K562 (cell line): ENCODE measurements at regions not wholly inside any gene's neighbourhood (a gene's known extent, or its start where the extent isn't known, plus 50 kb on each side); places are given as distances from the start of the nearest gene placed in this dataset.
"Not testable (repeated sequence)": the region's sequence is repeated elsewhere in the genome, so short reads cannot be mapped to it uniquely, and the experiment has no call there.

Experiments used
- ATAC-seq: fragments of 200-7000 bp; cut with Tn5 transposase; 3 replicates; pipeline ENCODE4 v1.9.1; 2020; ENCODE audit warnings: moderate library complexity
- BruUV-seq: library from RNA; stranded (reverse); fragments of 400-500 nt; replicated peaks from 2 replicates; lab custom pipeline; 2021; lab: Mats Ljungman, UMichigan
- CTCF ChIA-PET: fragments of 300-600 bp; formaldehyde crosslinking; extraction: SDS; loops from one replicate; lab custom pipeline; 2021; ENCODE audit warnings: low intra/inter-chr PET ratio; lab: Yijun Ruan, JAX
- POLR2A ChIA-PET: fragments of 300-600, 350-650 bp; sonication (Branson Sonifier 250); formaldehyde crosslinking; extraction: SDS; loops from one replicate; lab custom pipeline; 2021; ENCODE audit warnings: antibody characterized with exemption, inconsistent platforms; lab: Yijun Ruan, JAX
- DNase-seq, 4 experiments: peaks; one replicate each; pipeline versions ENCODE4 v3.0.0 to v3.0.0-alpha.2; 2011 to 2018; ENCODE audit warnings: low spot score in 3 of 4, mixed read lengths in 3 of 4; ENCODE audit errors: extremely low read depth in 1 of 4
- FAIRE-seq: peaks from 2 replicates; lab custom pipeline; 2011; peaks lifted over from hg19 to GRCh38; lab: Jason Lieb, UNC
- H2AFZ ChIP-seq: 2 replicates; pipeline ENCODE4 v1.6.0; 2011; ENCODE audit warnings: low read depth, low read length, control low read depth, inconsistent platforms
- H3K27ac ChIP-seq: fragments of 200-600 bp; 3 replicates; pipeline ENCODE4 v1.8.0; 2011; ENCODE audit warnings: low read depth, mild to moderate bottlenecking, control low read depth, inconsistent platforms, low read length, moderate library complexity, mixed read lengths; ENCODE audit errors: extremely low read depth
- H3K27me3 ChIP-seq, 2 experiments: fragments of 300-600 bp in 1 of 2; 2 replicates in 1 of 2; 3 replicates in 1 of 2; pipeline versions ENCODE4 v1.6.0 to v1.8.0; 2011; ENCODE audit warnings: inconsistent platforms in 2 of 2, low read length in 2 of 2, mild to moderate bottlenecking in 1 of 2, mixed read lengths in 1 of 2, moderate library complexity in 1 of 2; ENCODE audit not compliant: control insufficient read depth in 2 of 2, insufficient read depth in 2 of 2
- H3K36me3 ChIP-seq: fragments of 300-600 bp; 3 replicates; pipeline ENCODE4 v1.8.0; 2011; ENCODE audit warnings: mild to moderate bottlenecking, low read length, inconsistent platforms; ENCODE audit not compliant: control insufficient read depth, insufficient read depth
- H3K4me1 ChIP-seq, 2 experiments: fragments of 200-600 bp in 1 of 2; replicated peaks in 1 of 2; 2 replicates in 1 of 2; 3 replicates in 1 of 2; pipeline versions ENCODE4 v1.5.1 to v1.8.0; 2011; ENCODE audit warnings: inconsistent platforms in 2 of 2, low read length in 2 of 2, mild to moderate bottlenecking in 1 of 2, mixed read lengths in 1 of 2, moderate library complexity in 1 of 2; ENCODE audit not compliant: control insufficient read depth in 2 of 2, insufficient read depth in 2 of 2
- H3K4me2 ChIP-seq: 2 replicates; pipeline ENCODE4 v1.6.1; 2011; ENCODE audit warnings: low read length, control low read depth, inconsistent platforms, mixed read lengths; ENCODE audit not compliant: insufficient read depth
- H3K4me3 ChIP-seq: fragments of 200-600 bp; sonication (generic), shearing (Covaris generic); 2 replicates; pipeline ENCODE4 v1.5.1; 2016; ENCODE audit warnings: control low read depth, inconsistent platforms
- H3K79me2 ChIP-seq: fragments of 200-600 bp; 3 replicates; pipeline ENCODE4 v1.8.0; 2011; ENCODE audit warnings: low read length, inconsistent platforms; ENCODE audit not compliant: control insufficient read depth, insufficient read depth
- H3K9ac ChIP-seq, 2 experiments: 2 replicates each; pipeline versions ENCODE4 v1.6.0 to v1.6.1; 2011; ENCODE audit warnings: low read depth in 2 of 2, low read length in 2 of 2, control low read depth in 1 of 2, inconsistent platforms in 1 of 2, mild to moderate bottlenecking in 1 of 2, mixed read lengths in 1 of 2; ENCODE audit not compliant: insufficient read depth in 1 of 2
- H3K9me1 ChIP-seq: one replicate; pipeline ENCODE4 v1.6.0; 2011; ENCODE audit warnings: inconsistent platforms, mild to moderate bottlenecking, low read length, moderate library complexity; ENCODE audit not compliant: control insufficient read depth, insufficient read depth
- H3K9me3 ChIP-seq: replicated peaks from 2 replicates; pipeline ENCODE4 v1.5.1; 2011; ENCODE audit warnings: low read depth, low read length, inconsistent platforms; ENCODE audit not compliant: control insufficient read depth, insufficient read depth
- H4K20me1 ChIP-seq: replicated peaks from 2 replicates; pipeline ENCODE4 v1.6.1; 2011; ENCODE audit warnings: low read length, inconsistent platforms, mixed read lengths; ENCODE audit not compliant: control insufficient read depth, insufficient read depth
- HNRNPK ChIP-seq: fragments of 200-400 bp; formaldehyde crosslinking; IDR thresholded peaks from one replicate; pipeline ENCODE4 v1.6.1; 2018; ENCODE audit warnings: mild to moderate bottlenecking, low read depth, low read length; ENCODE audit not compliant: poor library complexity, severe bottlenecking
- NEUROD1 ChIP-seq: fragments of 150-350 bp; IDR thresholded peaks from 2 replicates; pipeline ENCODE4 v1.6.1; 2014; ENCODE audit warnings: borderline replicate concordance, low read length, low read depth; ENCODE audit not compliant: partially characterized antibody
- TAF1 ChIP-seq: IDR thresholded peaks from 2 replicates; pipeline ENCODE4 v1.6.1; 2011; ENCODE audit warnings: mild to moderate bottlenecking, low read length, moderate library complexity; ENCODE audit not compliant: insufficient read depth, control insufficient read depth, severe bottlenecking; ENCODE audit errors: extremely low read depth
- ZNF695 ChIP-seq: fragments of 450-650 bp; formaldehyde crosslinking; IDR thresholded peaks from 2 replicates; pipeline ENCODE4 v1.4.0; 2020; ENCODE audit warnings: mild to moderate bottlenecking, moderate library complexity
- WGBS: fragments of 100-300 bp; shearing (Covaris generic); methylation state at CpG from one replicate; pipeline ENCODE4 v1.1.6; 2016; ENCODE audit warnings: low coverage, mixed read lengths; ENCODE audit not compliant: insufficient coverage; ENCODE audit errors: missing lambda C conversion rate; 5-methylcytosine and 5-hydroxymethylcytosine counted together
- in situ Hi-C: fragments of 300-500 bp; cut with MboI; formaldehyde crosslinking; loops from 4 replicates; pipeline ENCODE4 v1.15.0; 2018; ENCODE audit warnings: inconsistent platforms, mixed read lengths
- intact Hi-C: fragments of 100-400 bp; cut with micrococcal nuclease; formaldehyde crosslinking; loops from 2 replicates; pipeline ENCODE4 v1.14.2; 2022

DNA sequence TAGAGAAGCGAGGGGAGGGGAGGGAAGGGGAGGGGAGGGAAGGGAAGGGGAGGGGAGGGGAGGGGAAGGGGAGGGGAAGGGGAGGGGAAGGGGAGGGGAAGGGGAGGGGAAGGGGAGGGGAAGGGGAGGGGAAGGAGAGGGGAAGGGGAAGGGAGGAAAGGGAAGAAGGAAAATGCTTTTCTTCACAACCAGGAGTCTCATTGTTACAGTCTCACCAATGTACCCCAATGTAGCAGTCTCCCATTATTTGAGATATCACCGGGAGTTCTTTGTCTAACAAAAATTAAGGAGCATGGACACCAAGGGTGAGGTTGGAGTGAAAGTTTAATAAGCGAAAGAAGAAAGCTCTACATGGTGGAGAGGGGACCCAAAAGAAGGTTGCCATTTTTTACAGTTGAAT lies 1148.0 kb upstream of the ACVR2A start:
- FAIRE-seq, H3K9me1 ChIP-seq, H3K4me1 ChIP-seq, H3K27ac ChIP-seq, H3K79me2 ChIP-seq, POLR2A ChIA-PET, H3K4me3 ChIP-seq: not testable (repeated sequence)
- 3% methylated on average over 2 of the region's 3 CpGs for WGBS
- peak; percentile 48 for TF ChIP-seq HNRNPK
- TF ChIP-seq, all 486 proteins: peak for 1; not testable (repeated sequence) for 485
- H3K9ac ChIP-seq, H4K20me1 ChIP-seq, intact Hi-C loops, CTCF ChIA-PET, in situ Hi-C loops, H3K36me3 ChIP-seq, H3K27me3 ChIP-seq, DNase-seq, ATAC-seq, BruUV-seq, H3K9me3 ChIP-seq, H2AFZ ChIP-seq, H3K4me2 ChIP-seq: not testable (repeated sequence)

DNA sequence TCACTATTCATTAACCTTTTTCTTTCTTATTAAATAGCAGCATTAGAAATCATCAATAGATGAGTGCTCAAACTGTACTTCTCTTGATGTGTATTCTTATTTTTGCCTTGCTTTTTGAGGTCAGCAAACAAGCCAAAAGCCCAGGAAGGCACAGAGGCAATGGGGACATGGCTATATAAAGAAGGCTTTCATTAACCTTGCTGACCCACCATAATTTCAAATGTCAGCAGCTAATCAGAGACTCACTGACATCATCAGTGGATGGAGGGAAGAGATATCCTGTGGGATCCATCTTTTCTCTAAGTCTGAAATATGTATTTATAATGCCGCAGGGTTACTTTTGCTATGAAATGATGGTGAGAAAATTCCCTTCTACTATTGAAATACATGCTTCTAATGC lies 1162.8 kb upstream of the ACVR2A start:
- Histone ChIP-seq H3K4me2 (no peak overlapping the region), H3K27ac (no peak overlapping the region), H3K9me1 (no peaks in the 10 kb centered on the region), H3K9me3 (no peaks in the 10 kb centered on the region; the same call in 1 of the 2 replicates), H3K4me3 (no peak overlapping the region), H3K9ac (no peak overlapping the region), H3K27me3 (no peaks in the 10 kb centered on the region), H2AFZ (no peak overlapping the region), H3K79me2 (no peaks in the 10 kb centered on the region), H3K36me3 (no peaks in the 10 kb centered on the region), H3K4me1 (no peaks in the 10 kb centered on the region), H4K20me1 (no peaks in the 10 kb centered on the region)
- in situ Hi-C loops: no loop called here
- ATAC-seq (no peak), FAIRE-seq (no peak), DNase-seq (no peak)
- intact Hi-C loops: no loop called here
- 0% methylated on average over 1 of the region's 1 CpG for WGBS
- BruUV-seq: no TSS peak
- TF ChIP-seq TAF1 (no peak), NEUROD1 (no peak), ZNF695 (CRISPR knock-in tag) (no peak)
- CTCF ChIA-PET: no interaction called here
- POLR2A ChIA-PET: no interaction called here
